SK-N-MC (cell line): ENCODE measurements at regions not wholly inside any gene's neighbourhood (a gene's known extent, or its start where the extent isn't known, plus 50 kb on each side); places are given as distances from the start of the nearest gene placed in this dataset.

ENCODE experiments used
- EZH2 ChIP-seq: fragments of 200-600 bp; sonication (generic); IDR thresholded peaks from one replicate; pipeline ENCODE4 v1.6.1; 2017; ENCODE audit warnings: antibody characterized with exemption
- FOXP2 ChIP-seq: optimal IDR thresholded peaks from 2 replicates; pipeline ENCODE3; 2011; ENCODE audit warnings: mild to moderate bottlenecking, moderate library complexity; ENCODE audit not compliant: insufficient read depth; ENCODE audit errors: extremely low read length, control extremely low read depth
- POLR2AphosphoS5 ChIP-seq: IDR thresholded peaks from 2 replicates; pipeline ENCODE4 v1.6.1; 2012; ENCODE audit warnings: mild to moderate bottlenecking, low read depth, low read length, borderline replicate concordance

DNA sequence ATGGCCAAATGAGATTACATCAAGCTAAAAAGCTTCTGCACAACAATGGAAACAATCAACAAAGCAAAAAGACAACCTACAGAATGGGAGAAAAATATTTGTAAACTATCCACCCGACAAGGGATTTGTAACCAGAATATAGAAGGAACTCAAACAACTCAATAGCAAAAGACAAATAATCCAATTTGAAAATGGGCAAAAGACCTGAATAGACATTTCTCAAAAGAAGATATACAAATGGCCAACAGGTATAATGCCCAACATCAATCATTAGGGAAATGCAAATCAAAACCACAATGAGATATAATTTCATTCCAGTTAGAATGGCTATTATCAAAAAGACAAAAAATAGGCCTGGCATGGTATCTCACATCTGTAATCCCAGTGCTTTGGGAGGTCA lies 140.0 kb downstream of the GLUL start:
- no peak for TF ChIP-seq EZH2
- TF ChIP-seq POLR2AphosphoS5: no peak
- TF ChIP-seq FOXP2: no peak
